ENCODE measurements at regions not wholly inside any gene's neighbourhood (a gene's known extent, or its start where the extent isn't known, plus 50 kb on each side); places are given as distances from the start of the nearest gene placed in this dataset.
A peak's percentile ranks its signal among the peaks of the same experiment; 100 is the strongest.

DNA sequence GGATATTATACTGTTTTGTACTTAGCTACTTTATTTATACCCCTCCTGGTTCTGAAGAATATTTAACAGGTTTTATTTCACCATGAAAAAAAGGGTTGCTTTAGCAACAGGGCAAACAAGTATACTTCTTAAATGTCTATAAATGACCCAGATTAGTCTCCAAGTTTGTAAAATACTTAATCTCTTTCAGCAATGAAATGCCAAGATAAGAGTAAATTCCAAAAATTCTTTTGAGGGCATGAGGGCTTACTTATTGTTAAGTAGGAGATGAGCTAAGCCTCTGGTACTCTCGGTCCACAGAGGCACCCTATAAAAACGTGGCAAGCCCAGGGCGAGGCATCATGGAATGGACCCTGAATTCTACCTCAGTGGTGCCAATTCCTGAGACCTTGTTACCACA lies 264.8 kb upstream of the NSMCE3 start:
- H3K4me3 ChIP-seq (replicated peaks; ENCODE audit: low read depth, low read length) = no peak overlapping the region
- no peak for TF ChIP-seq CTCF (IDR thresholded peaks at IDR 0.05; ENCODE audit: low read length, missing control alignments)
- peak; percentile 42 for DNase-seq (ENCODE audit: low read depth)

- H3K4me3 ChIP-seq (replicated peaks; ENCODE audit: low read depth, low read length) = no peak overlapping the region
- peak; percentile 64 for DNase-seq (ENCODE audit: low read depth)
- TF ChIP-seq CTCF (IDR thresholded peaks at IDR 0.05; ENCODE audit: low read length, missing control alignments) = no peak
Observed at GRCh38 chr15:29533647-29534046, 264.0 kb upstream of the NSMCE3 start.

- no peak overlapping the region for H3K4me3 ChIP-seq (replicated peaks; ENCODE audit: low read depth, low read length)
- DNase-seq (ENCODE audit: low read depth) = no peak
- no peak for TF ChIP-seq CTCF (IDR thresholded peaks at IDR 0.05; ENCODE audit: low read length, missing control alignments)
Observed at GRCh38 chr15:29532296-29532695, 262.7 kb upstream of the NSMCE3 start.

DNA sequence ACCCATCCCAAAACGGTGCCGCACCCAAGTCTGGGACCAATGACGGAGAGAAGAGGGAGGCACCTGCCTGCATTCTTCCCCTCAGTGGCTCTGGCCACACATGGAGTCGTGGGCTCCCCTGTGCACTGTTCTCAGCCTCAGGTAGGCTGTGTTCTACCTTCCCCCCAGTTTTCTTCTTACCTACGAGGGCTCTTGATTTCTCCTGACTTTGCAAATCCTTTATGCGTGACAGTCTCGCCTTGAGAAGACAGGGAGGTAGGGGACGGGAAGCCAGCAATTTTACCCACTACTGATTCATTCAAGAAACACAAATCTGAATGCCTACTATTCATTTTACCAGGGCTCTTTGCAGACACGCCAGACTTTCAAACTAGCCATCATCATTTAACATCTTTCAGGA lies 261.3 kb upstream of the NSMCE3 start:
- TF ChIP-seq CTCF (IDR thresholded peaks at IDR 0.05; ENCODE audit: low read length, missing control alignments) = no peak
- no peak overlapping the region for H3K4me3 ChIP-seq (replicated peaks; ENCODE audit: low read depth, low read length)
- DNase-seq (ENCODE audit: low read depth) = no peak

DNA sequence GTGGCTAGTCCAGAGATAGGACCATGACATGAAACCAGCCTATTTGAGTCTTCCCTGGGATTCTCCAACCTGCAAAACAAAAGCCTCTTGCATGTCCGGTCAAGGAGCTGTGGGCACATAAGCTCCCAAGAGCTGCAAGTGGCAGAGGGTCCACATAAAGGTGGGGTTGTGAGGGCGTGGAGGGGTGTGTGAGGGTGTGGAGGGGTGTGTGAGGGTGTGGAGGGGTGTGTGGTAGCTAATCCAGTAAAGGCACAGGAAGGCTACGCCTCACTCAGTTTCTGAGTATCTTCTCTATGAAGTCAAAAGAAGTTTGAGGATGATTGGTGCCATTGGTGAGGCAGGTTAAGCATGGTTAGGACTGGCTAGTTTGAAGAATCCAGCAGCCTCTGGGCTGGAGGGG lies 259.4 kb upstream of the NSMCE3 start:
- no peak overlapping the region for H3K4me3 ChIP-seq (replicated peaks; ENCODE audit: low read depth, low read length)
- no peak for TF ChIP-seq CTCF (IDR thresholded peaks at IDR 0.05; ENCODE audit: low read length, missing control alignments)
- DNase-seq (ENCODE audit: low read depth) = no peak

DNA sequence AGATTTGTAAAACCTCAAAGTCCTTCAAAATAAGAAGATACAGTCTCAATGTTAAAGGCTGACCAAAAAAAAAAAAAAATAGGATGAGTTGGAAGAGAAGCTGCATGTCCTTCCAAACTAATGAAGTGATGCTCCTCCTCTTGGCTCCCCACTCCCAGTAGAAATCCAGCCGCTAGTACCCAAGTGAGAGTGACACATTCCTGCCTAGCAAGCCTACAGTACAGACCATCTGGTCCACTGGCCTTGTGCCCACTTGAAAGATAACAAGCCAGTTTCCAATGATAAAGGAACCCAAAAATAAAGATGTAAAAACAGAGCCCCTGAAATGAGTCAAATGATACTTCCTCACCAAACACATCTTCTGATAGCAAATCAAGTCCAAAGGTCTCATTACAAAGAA lies 258.7 kb upstream of the NSMCE3 start:
- no peak for TF ChIP-seq CTCF (IDR thresholded peaks at IDR 0.05; ENCODE audit: low read length, missing control alignments)
- H3K4me3 ChIP-seq (replicated peaks; ENCODE audit: low read depth, low read length) = no peak overlapping the region
- DNase-seq (ENCODE audit: low read depth) = peak; percentile 3

GRCh38 chr15:29526802-29527201 lies 257.2 kb upstream of the NSMCE3 start:
- no peak overlapping the region for H3K4me3 ChIP-seq (replicated peaks; ENCODE audit: low read depth, low read length)
- no peak for DNase-seq (ENCODE audit: low read depth)
- TF ChIP-seq CTCF (IDR thresholded peaks at IDR 0.05; ENCODE audit: low read length, missing control alignments) = no peak

Measured in fibroblast of pulmonary artery (primary cell).